ENCODE measurements at regions not wholly inside any gene's neighbourhood (a gene's known extent, or its start where the extent isn't known, plus 50 kb on each side); places are given as distances from the start of the nearest gene placed in this dataset.

GRCh38 chr5:88092358-88092757 lies 176.3 kb downstream of the TMEM161B start:
- no peak for TF ChIP-seq CTCF (IDR thresholded peaks at IDR 0.05; ENCODE audit: poor library complexity, severe bottlenecking)
- TF ChIP-seq RAD21 (conservative IDR thresholded peaks at IDR 0.05) = no peak
- TF ChIP-seq REST (IDR thresholded peaks at IDR 0.05; ENCODE audit: borderline replicate concordance) = no peak

All from neural cell (in vitro differentiated cells).